H9 (cell line): ENCODE measurements at regions not wholly inside any gene's neighbourhood (a gene's known extent, or its start where the extent isn't known, plus 50 kb on each side); places are given as distances from the start of the nearest gene placed in this dataset.
A peak's percentile ranks its signal among the peaks of the same experiment; 100 is the strongest.

Experiments used
- DNase-seq: peaks from one replicate; pipeline ENCODE4 v3.0.0-alpha.2; 2017
- H2AFZ ChIP-seq: one replicate; pipeline ENCODE4 v1.6.1; 2013; ENCODE audit warnings: mild to moderate bottlenecking, low read length, control low read depth, moderate library complexity
- H2AK5ac ChIP-seq: 2 replicates; pipeline ENCODE4 v1.6.1; 2013; ENCODE audit warnings: low read length, control low read depth, mixed read lengths; ENCODE audit not compliant: insufficient read length
- H2BK120ac ChIP-seq: one replicate; pipeline ENCODE4 v1.6.1; 2013; ENCODE audit warnings: low read depth, mild to moderate bottlenecking, low read length, control low read depth, inconsistent platforms; ENCODE audit not compliant: poor library complexity, severe bottlenecking
- H2BK12ac ChIP-seq: 2 replicates; pipeline ENCODE4 v1.6.1; 2013; ENCODE audit warnings: low read length, control low read depth, mixed read lengths, low read depth; ENCODE audit not compliant: insufficient read length
- H2BK15ac ChIP-seq: 2 replicates; pipeline ENCODE4 v1.6.1; 2013; ENCODE audit warnings: low read depth, low read length, control low read depth
- H2BK20ac ChIP-seq: one replicate; pipeline ENCODE4 v1.6.1; 2013; ENCODE audit warnings: low read depth, mild to moderate bottlenecking, low read length, control low read depth, inconsistent platforms; ENCODE audit not compliant: poor library complexity, severe bottlenecking
- H2BK5ac ChIP-seq: 2 replicates; pipeline ENCODE4 v1.6.1; 2013; ENCODE audit warnings: low read length, control low read depth, mixed read lengths; ENCODE audit not compliant: insufficient read length
- H3K14ac ChIP-seq: 2 replicates; pipeline ENCODE4 v1.6.1; 2013; ENCODE audit warnings: low read length, control low read depth; ENCODE audit not compliant: insufficient read depth
- H3K18ac ChIP-seq: 2 replicates; pipeline ENCODE4 v1.6.1; 2013; ENCODE audit warnings: low read depth, mild to moderate bottlenecking, mixed read lengths, low read length, control low read depth; ENCODE audit not compliant: insufficient read length
- H3K23ac ChIP-seq: 2 replicates; pipeline ENCODE4 v1.6.1; 2013; ENCODE audit warnings: low read length, control low read depth, mixed read lengths, low read depth; ENCODE audit not compliant: insufficient read length
- H3K23me2 ChIP-seq: 2 replicates; pipeline ENCODE4 v1.6.1; 2013; ENCODE audit warnings: low read depth, mild to moderate bottlenecking, mixed read lengths, low read length, control low read depth; ENCODE audit not compliant: insufficient read length, poor library complexity, severe bottlenecking
- H3K27ac ChIP-seq: 2 replicates; pipeline ENCODE4 v1.5.1; 2013; ENCODE audit warnings: low read length, control low read depth, mixed read lengths, low read depth; ENCODE audit not compliant: insufficient read length
- H3K27me3 ChIP-seq: 2 replicates; pipeline ENCODE4 v1.6.1; 2013; ENCODE audit warnings: low read length, control low read depth, inconsistent platforms; ENCODE audit not compliant: insufficient read depth
- H3K4ac ChIP-seq: 2 replicates; pipeline ENCODE4 v1.6.1; 2013; ENCODE audit warnings: low read depth, mild to moderate bottlenecking, control low read depth, inconsistent platforms, low read length, moderate library complexity
- H3K4me1 ChIP-seq: 2 replicates; pipeline ENCODE4 v1.6.1; 2013; ENCODE audit warnings: low read length, control low read depth, inconsistent platforms; ENCODE audit not compliant: insufficient read depth
- H3K4me2 ChIP-seq: 2 replicates; pipeline ENCODE4 v1.6.1; 2013; ENCODE audit warnings: low read length, control low read depth, mixed read lengths; ENCODE audit not compliant: insufficient read length, insufficient read depth
- H3K56ac ChIP-seq: 2 replicates; pipeline ENCODE4 v1.6.1; 2013; ENCODE audit warnings: low read depth, mild to moderate bottlenecking, mixed read lengths, low read length, control low read depth; ENCODE audit not compliant: insufficient read length
- H3K79me1 ChIP-seq: 2 replicates; pipeline ENCODE4 v1.6.1; 2013; ENCODE audit warnings: low read depth, mild to moderate bottlenecking, moderate library complexity, low read length, control low read depth, inconsistent platforms; ENCODE audit not compliant: insufficient read depth, poor library complexity, severe bottlenecking
- H3K79me2 ChIP-seq: 2 replicates; pipeline ENCODE4 v1.6.1; 2013; ENCODE audit warnings: low read length, control low read depth, inconsistent platforms; ENCODE audit not compliant: insufficient read depth
- H3K9ac ChIP-seq: 2 replicates; pipeline ENCODE4 v1.6.1; 2013; ENCODE audit warnings: low read length, control low read depth, mixed read lengths; ENCODE audit not compliant: insufficient read length; ENCODE audit errors: extremely low read depth
- H3K9me3 ChIP-seq: one replicate; pipeline ENCODE4 v1.6.1; 2013; ENCODE audit warnings: low read depth, low read length, inconsistent platforms; ENCODE audit not compliant: control insufficient read depth
- H3T11ph ChIP-seq: one replicate; pipeline ENCODE4 v1.6.1; 2013; ENCODE audit warnings: mild to moderate bottlenecking, low read length, control low read depth, inconsistent platforms
- H4K20me1 ChIP-seq: one replicate; pipeline ENCODE4 v1.6.1; 2013; ENCODE audit not compliant: control insufficient read depth, insufficient read length, insufficient read depth
- H4K5ac ChIP-seq: 2 replicates; pipeline ENCODE4 v1.6.1; 2013; ENCODE audit warnings: low read depth, mild to moderate bottlenecking, mixed read lengths, low read length, control low read depth; ENCODE audit not compliant: insufficient read length
- H4K8ac ChIP-seq: replicated peaks from 2 replicates; pipeline ENCODE4 v1.6.1; 2013; ENCODE audit warnings: low read length, control low read depth, mixed read lengths, low read depth; ENCODE audit not compliant: insufficient read length
- H4K91ac ChIP-seq: 2 replicates; pipeline ENCODE4 v1.6.1; 2013; ENCODE audit warnings: low read depth, mild to moderate bottlenecking, moderate library complexity, mixed read lengths, low read length, control low read depth; ENCODE audit not compliant: insufficient read length
- H3K27ac Mint-ChIP-seq, 3 experiments: 2 replicates in 2 of 3; 3 replicates in 1 of 3; pipeline ENCODE4 v1.8.0; 2020 to 2021; ENCODE audit warnings: mixed read lengths in 3 of 3, mild to moderate bottlenecking in 1 of 3, moderate library complexity in 1 of 3
- H3K27me3 Mint-ChIP-seq: 2 replicates; pipeline ENCODE4 v1.8.0; 2021; ENCODE audit warnings: low read depth, mild to moderate bottlenecking, moderate library complexity, mixed read lengths
- H3K36me3 Mint-ChIP-seq, 3 experiments: 2 replicates in 2 of 3; 3 replicates in 1 of 3; pipeline ENCODE4 v1.8.0; 2020 to 2021; ENCODE audit warnings: low read depth in 3 of 3, mixed read lengths in 3 of 3; ENCODE audit not compliant: insufficient read depth in 1 of 3
- H3K4me1 Mint-ChIP-seq, 2 experiments: 2 replicates each; pipeline ENCODE4 v1.8.0; 2020; ENCODE audit warnings: mixed read lengths in 2 of 2
- H3K4me3 Mint-ChIP-seq, 2 experiments: 2 replicates in 1 of 2; 3 replicates in 1 of 2; pipeline ENCODE4 v1.8.0; 2020 to 2021; ENCODE audit warnings: mild to moderate bottlenecking in 2 of 2, mixed read lengths in 2 of 2, moderate library complexity in 1 of 2
- H3K9me3 Mint-ChIP-seq, 2 experiments: 2 replicates in 1 of 2; 3 replicates in 1 of 2; pipeline ENCODE4 v1.8.0; 2020; ENCODE audit warnings: mild to moderate bottlenecking in 2 of 2, mixed read lengths in 2 of 2, moderate library complexity in 1 of 2
- WGBS: extraction: QIAGEN DNeasy Blood & Tissue Kit; methylation state at CpG from one replicate; pipeline ENCODE4 v1.1.7; 2013; ENCODE audit warnings: missing lambda C conversion rate, low lambda C conversion rate, mixed read lengths; ENCODE audit not compliant: insufficient read length; ENCODE audit errors: extremely low coverage; 5-methylcytosine and 5-hydroxymethylcytosine counted together
- TF ChIP-seq, protein P1 (sequence below): fragments of 200-600 bp; sonication (generic); conservative IDR thresholded peaks from 3 replicates; pipeline ENCODE4 v1.8.0; 2021; ENCODE audit warnings: antibody characterized with exemption, mild to moderate bottlenecking

DNA sequence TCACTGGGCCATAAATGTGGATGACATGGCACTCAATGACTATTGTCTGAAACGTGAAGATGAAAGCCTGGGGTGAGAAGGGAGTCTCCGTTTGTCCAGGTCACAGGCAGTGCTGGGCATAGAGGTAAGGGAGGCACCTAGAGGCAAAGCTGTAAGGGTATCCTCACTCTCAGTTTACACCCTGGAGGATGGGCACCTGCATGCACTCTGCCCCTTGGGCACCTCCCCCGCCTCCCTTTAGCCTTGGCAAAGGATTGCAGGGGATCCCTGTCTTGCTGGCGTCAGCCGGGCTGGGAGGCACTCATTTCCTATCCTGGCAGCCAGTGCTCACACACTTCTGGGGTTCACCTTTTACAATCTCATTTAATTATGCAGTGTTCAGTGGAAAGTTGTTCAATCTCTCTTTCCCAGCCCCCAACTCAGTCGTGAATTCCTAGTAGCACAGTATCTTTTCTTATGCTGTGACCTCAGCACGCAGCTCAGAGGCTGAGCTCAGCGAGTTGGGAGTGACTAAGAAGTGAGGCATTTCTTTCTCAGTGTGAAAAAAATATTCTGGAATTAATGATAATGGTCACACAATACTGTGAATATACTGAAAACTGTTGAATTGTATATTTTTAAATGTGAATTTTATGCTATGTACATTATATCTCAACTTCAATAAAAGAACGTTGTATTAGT lies 866.6 kb downstream of the BRD1 start:
- H3K36me3 Mint-ChIP-seq: no peaks in the 10 kb centered on the region; a peak in 1 of 7 replicates
- H2BK5ac ChIP-seq: no peak overlapping the region
- H3K4me1 Mint-ChIP-seq: peaks cover 29 to 35% of the 10 kb centered on the region in 2 experiments
- H3K23ac ChIP-seq: no peak overlapping the region
- no peaks in the 10 kb centered on the region for H3K9me3 ChIP-seq
- H3K27ac ChIP-seq: no peak overlapping the region
- H3K18ac ChIP-seq: no peak overlapping the region
- no peaks in the 10 kb centered on the region for H4K20me1 ChIP-seq
- no peak overlapping the region for H2BK20ac ChIP-seq
- no peak overlapping the region for H3K9ac ChIP-seq
- WGBS: no CpG with 5 or more reads among the region's 9 CpGs
- H3K4me2 ChIP-seq: no peak overlapping the region
- H4K5ac ChIP-seq: no peak overlapping the region
- H2BK15ac ChIP-seq: no peak overlapping the region
- peaks cover 4% of the 10 kb centered on the region; the same call in 1 of the 2 replicates for H3K4me1 ChIP-seq
- no peaks in the 10 kb centered on the region for H3K27me3 ChIP-seq
- H3K14ac ChIP-seq: no peak overlapping the region
- H3K27me3 Mint-ChIP-seq: peaks cover 13% of the 10 kb centered on the region
- no peak overlapping the region for H4K8ac ChIP-seq
- no peak overlapping the region for H2AFZ ChIP-seq
- no peak overlapping the region for H3K27ac Mint-ChIP-seq
- H4K91ac ChIP-seq: no peak overlapping the region
- H3T11ph ChIP-seq: no peak overlapping the region
- no peak overlapping the region for H3K4ac ChIP-seq
- no peak overlapping the region for H2BK120ac ChIP-seq
- no peak overlapping the region for H3K4me3 Mint-ChIP-seq
- peak; percentile 26 for DNase-seq
- TF ChIP-seq, protein P1, sequence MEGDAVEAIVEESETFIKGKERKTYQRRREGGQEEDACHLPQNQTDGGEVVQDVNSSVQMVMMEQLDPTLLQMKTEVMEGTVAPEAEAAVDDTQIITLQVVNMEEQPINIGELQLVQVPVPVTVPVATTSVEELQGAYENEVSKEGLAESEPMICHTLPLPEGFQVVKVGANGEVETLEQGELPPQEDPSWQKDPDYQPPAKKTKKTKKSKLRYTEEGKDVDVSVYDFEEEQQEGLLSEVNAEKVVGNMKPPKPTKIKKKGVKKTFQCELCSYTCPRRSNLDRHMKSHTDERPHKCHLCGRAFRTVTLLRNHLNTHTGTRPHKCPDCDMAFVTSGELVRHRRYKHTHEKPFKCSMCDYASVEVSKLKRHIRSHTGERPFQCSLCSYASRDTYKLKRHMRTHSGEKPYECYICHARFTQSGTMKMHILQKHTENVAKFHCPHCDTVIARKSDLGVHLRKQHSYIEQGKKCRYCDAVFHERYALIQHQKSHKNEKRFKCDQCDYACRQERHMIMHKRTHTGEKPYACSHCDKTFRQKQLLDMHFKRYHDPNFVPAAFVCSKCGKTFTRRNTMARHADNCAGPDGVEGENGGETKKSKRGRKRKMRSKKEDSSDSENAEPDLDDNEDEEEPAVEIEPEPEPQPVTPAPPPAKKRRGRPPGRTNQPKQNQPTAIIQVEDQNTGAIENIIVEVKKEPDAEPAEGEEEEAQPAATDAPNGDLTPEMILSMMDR: no peak
- no peaks in the 10 kb centered on the region; a peak in 2 of 5 replicates for H3K9me3 Mint-ChIP-seq
- no peak overlapping the region for H3K56ac ChIP-seq
- H2BK12ac ChIP-seq: no peak overlapping the region
- no peaks in the 10 kb centered on the region for H3K23me2 ChIP-seq
- no peaks in the 10 kb centered on the region for H3K79me1 ChIP-seq
- H2AK5ac ChIP-seq: no peak overlapping the region
- no peaks in the 10 kb centered on the region for H3K79me2 ChIP-seq
